Upper lobe of right lung (tissue), 1 donor: ENCODE measurements at regions not wholly inside any gene's neighbourhood (a gene's known extent, or its start where the extent isn't known, plus 50 kb on each side); places are given as distances from the start of the nearest gene placed in this dataset.

Source experiments
- ATAC-seq: fragments of 200-7000 bp; cut with Tn5 transposase; one replicate; pipeline ENCODE4 v1.9.1; 2020; ENCODE audit warnings: mild to moderate bottlenecking, moderate library complexity
- DNase-seq: peaks from one replicate; pipeline ENCODE4 v3.0.0-alpha.2; 2020
- H3K27ac ChIP-seq: fragments of 200-600 bp; one replicate; pipeline ENCODE4 v1.8.0; 2022
- H3K27me3 ChIP-seq: fragments of 200-600 bp; one replicate; pipeline ENCODE4 v1.8.0; 2022; ENCODE audit warnings: mild to moderate bottlenecking
- H3K36me3 ChIP-seq: fragments of 200-600 bp; one replicate; pipeline ENCODE4 v1.8.0; 2022
- H3K4me1 ChIP-seq: fragments of 200-600 bp; one replicate; pipeline ENCODE4 v1.8.0; 2022
- H3K4me3 ChIP-seq: fragments of 200-600 bp; one replicate; pipeline ENCODE4 v1.8.0; 2022; ENCODE audit warnings: mild to moderate bottlenecking
- H3K9me3 ChIP-seq: fragments of 200-600 bp; one replicate; pipeline ENCODE4 v1.8.0; 2022
- intact Hi-C: fragments of 100-400 bp; cut with DNase I; formaldehyde crosslinking; loops from one replicate; pipeline ENCODE4 v1.11.0; 2022
- TF ChIP-seq, protein P1 (sequence below): fragments of 200-600 bp; IDR thresholded peaks from one replicate; pipeline ENCODE4 v1.8.0; 2022; ENCODE audit warnings: antibody characterized with exemption
- donor health status: DM: no; HTN: yes; CAD: no; lungs with severe emphysema.

DNA sequence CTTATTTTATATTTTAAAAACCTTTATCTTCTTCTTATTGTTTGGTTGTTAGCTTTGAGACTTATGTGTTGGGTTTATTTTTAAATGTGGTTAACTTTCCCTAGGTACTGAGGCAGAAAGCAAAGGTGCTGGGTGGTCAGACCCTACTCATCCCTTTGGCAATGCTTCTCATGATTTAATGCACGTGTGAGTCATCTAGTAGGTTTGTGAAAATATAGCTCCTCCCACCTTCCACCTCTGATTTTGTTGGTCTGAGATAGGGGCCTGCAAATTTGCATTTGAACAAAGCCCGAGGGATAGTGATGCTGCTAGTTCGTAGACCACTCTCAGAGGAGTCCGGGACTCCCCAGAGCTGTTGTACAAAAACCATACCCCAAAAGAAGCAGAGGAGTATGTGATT lies 771.3 kb upstream of the ARGLU1 start:
- intact Hi-C loops, result no loop called here
- no peak overlapping the region for H3K4me3 ChIP-seq
- H3K27ac ChIP-seq, result no peak overlapping the region
- DNase-seq (no peak), ATAC-seq (no peak)
- no peaks in the 10 kb centered on the region for H3K4me1 ChIP-seq
- TF ChIP-seq, protein P1, sequence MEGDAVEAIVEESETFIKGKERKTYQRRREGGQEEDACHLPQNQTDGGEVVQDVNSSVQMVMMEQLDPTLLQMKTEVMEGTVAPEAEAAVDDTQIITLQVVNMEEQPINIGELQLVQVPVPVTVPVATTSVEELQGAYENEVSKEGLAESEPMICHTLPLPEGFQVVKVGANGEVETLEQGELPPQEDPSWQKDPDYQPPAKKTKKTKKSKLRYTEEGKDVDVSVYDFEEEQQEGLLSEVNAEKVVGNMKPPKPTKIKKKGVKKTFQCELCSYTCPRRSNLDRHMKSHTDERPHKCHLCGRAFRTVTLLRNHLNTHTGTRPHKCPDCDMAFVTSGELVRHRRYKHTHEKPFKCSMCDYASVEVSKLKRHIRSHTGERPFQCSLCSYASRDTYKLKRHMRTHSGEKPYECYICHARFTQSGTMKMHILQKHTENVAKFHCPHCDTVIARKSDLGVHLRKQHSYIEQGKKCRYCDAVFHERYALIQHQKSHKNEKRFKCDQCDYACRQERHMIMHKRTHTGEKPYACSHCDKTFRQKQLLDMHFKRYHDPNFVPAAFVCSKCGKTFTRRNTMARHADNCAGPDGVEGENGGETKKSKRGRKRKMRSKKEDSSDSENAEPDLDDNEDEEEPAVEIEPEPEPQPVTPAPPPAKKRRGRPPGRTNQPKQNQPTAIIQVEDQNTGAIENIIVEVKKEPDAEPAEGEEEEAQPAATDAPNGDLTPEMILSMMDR, result no peak
- H3K27me3 ChIP-seq, result no peaks in the 10 kb centered on the region
- H3K36me3 ChIP-seq, result no peaks in the 10 kb centered on the region
- H3K9me3 ChIP-seq, result no peaks in the 10 kb centered on the region

DNA sequence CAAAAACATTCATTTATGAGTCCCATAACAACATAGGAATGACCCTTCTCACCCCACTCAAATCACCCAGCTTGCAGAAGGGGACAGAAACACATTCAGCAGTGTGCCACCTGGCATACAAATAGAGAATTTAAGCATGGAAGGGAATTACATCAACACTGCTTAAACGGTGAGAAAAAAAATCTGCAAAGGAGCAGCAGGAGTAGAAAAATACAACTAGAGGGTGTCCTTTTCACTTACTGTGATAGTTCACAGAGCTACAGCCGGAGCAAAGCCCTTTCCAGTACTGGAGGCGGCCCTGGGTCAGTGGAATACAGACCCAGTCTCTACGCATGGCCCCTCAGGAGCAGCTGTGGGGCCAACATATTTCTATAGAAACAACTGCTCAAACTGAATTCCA lies 764.3 kb upstream of the ARGLU1 start:
- Histone ChIP-seq H3K27me3 (no peaks in the 10 kb centered on the region), H3K9me3 (no peaks in the 10 kb centered on the region), H3K27ac (no peak overlapping the region), H3K4me1 (no peaks in the 10 kb centered on the region), H3K4me3 (no peak overlapping the region), H3K36me3 (no peaks in the 10 kb centered on the region)
- TF ChIP-seq, protein P1, result no peak
- DNase-seq (no peak), ATAC-seq (no peak)
- intact Hi-C loops, result no loop called here

- DNase-seq (no peak), ATAC-seq (no peak)
- H3K27ac ChIP-seq, result no peak overlapping the region
- TF ChIP-seq, protein P1, result no peak
- no peaks in the 10 kb centered on the region for H3K27me3 ChIP-seq
- H3K4me3 ChIP-seq, result no peak overlapping the region
- intact Hi-C loops, result no loop called here
- H3K9me3 ChIP-seq, result no peaks in the 10 kb centered on the region
- no peaks in the 10 kb centered on the region for H3K4me1 ChIP-seq
- H3K36me3 ChIP-seq, result no peaks in the 10 kb centered on the region
These were observed 763.4 kb upstream of the ARGLU1 start for GRCh38 chr13:107331359-107331758.

- no peaks in the 10 kb centered on the region for H3K36me3 ChIP-seq
- no peak overlapping the region for H3K4me3 ChIP-seq
- intact Hi-C loops, result no loop called here
- ATAC-seq, result no peak
- no peak overlapping the region for H3K27ac ChIP-seq
- no peaks in the 10 kb centered on the region for H3K4me1 ChIP-seq
- H3K9me3 ChIP-seq, result no peaks in the 10 kb centered on the region
- H3K27me3 ChIP-seq, result no peaks in the 10 kb centered on the region
- TF ChIP-seq, protein P1, result no peak
- no peak for DNase-seq
These were observed 762.5 kb upstream of the ARGLU1 start for GRCh38 chr13:107330484-107330883.

DNA sequence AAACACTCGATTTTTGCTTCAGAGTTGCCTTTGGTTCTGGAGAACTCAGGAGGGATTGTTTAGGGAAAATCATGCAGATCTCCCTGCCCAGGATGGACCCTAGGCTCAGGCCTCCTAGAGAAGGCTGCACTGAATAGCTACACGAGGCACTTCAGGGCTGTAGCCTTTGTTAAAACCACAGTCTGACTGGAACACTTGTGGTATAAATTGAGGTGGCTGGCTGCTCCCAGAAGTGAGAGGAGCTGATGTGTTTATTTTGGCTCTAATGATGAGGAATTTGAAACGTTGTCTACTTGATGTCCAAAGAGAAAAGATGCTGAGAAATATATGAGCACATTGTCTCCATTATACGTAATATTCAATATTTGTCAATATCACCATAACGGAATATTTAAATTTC lies 762.1 kb upstream of the ARGLU1 start:
- Histone ChIP-seq H3K4me1 (no peaks in the 10 kb centered on the region), H3K27ac (no peak overlapping the region), H3K9me3 (no peaks in the 10 kb centered on the region), H3K36me3 (no peaks in the 10 kb centered on the region), H3K27me3 (no peaks in the 10 kb centered on the region), H3K4me3 (no peak overlapping the region)
- TF ChIP-seq, protein P1, result no peak
- DNase-seq (no peak), ATAC-seq (no peak)
- intact Hi-C loops, result no loop called here
